AG09319 (cell line): ENCODE measurements at regions not wholly inside any gene's neighbourhood (a gene's known extent, or its start where the extent isn't known, plus 50 kb on each side); places are given as distances from the start of the nearest gene placed in this dataset.

ENCODE experiments used
- DNase-seq: peaks from one replicate; pipeline ENCODE4 v3.0.0-alpha.2; 2010; ENCODE audit warnings: low read depth; ENCODE audit errors: extremely low read depth
- TF ChIP-seq, protein P1 (sequence below): IDR thresholded peaks from 2 replicates; pipeline ENCODE4 v1.5.1; 2011; ENCODE audit warnings: low read depth, mild to moderate bottlenecking, inconsistent platforms, low read length, moderate library complexity

DNA sequence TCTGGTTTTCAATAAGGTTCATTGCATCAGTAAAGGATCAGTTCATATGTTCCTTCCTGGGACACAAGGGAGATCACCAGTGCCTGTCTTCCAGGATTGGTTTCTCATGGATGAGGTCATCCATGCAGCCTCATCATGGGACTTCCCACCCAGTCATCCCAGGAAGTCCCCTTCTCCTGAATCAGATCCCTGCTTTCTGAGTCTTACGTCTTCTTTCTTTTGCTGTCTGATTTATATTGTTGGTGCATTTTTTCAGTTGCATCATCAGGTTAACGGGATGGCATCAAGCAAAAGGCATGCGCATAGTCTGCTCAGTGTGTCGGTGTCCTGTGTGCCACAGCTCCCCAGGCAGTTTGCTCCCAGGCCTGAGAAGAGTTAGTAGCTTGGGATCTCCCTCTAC, 105.9 kb downstream of the SOX11 start:
- DNase-seq: no peak
- TF ChIP-seq, protein P1, sequence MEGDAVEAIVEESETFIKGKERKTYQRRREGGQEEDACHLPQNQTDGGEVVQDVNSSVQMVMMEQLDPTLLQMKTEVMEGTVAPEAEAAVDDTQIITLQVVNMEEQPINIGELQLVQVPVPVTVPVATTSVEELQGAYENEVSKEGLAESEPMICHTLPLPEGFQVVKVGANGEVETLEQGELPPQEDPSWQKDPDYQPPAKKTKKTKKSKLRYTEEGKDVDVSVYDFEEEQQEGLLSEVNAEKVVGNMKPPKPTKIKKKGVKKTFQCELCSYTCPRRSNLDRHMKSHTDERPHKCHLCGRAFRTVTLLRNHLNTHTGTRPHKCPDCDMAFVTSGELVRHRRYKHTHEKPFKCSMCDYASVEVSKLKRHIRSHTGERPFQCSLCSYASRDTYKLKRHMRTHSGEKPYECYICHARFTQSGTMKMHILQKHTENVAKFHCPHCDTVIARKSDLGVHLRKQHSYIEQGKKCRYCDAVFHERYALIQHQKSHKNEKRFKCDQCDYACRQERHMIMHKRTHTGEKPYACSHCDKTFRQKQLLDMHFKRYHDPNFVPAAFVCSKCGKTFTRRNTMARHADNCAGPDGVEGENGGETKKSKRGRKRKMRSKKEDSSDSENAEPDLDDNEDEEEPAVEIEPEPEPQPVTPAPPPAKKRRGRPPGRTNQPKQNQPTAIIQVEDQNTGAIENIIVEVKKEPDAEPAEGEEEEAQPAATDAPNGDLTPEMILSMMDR: no peak

DNA sequence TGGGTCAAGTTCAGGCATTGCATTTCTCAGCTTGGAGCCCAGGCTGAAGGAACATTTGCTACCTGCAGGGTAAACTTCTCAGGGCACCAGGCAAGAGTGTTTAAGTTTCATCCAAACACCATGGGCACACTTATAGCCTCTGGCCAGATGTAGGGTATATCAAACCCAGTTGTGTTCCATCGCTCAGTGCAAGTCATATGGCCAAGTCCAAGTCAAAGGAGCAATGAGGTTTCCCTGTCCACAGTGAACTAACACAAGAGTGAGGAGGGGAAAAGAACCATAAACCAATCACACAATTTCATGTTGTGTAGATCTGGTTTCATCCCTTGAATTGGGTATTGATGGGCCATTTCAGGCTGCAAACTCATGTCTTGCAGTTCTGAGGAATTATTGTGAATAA, 107.2 kb downstream of the SOX11 start:
- TF ChIP-seq, protein P1: no peak
- DNase-seq: no peak

DNA sequence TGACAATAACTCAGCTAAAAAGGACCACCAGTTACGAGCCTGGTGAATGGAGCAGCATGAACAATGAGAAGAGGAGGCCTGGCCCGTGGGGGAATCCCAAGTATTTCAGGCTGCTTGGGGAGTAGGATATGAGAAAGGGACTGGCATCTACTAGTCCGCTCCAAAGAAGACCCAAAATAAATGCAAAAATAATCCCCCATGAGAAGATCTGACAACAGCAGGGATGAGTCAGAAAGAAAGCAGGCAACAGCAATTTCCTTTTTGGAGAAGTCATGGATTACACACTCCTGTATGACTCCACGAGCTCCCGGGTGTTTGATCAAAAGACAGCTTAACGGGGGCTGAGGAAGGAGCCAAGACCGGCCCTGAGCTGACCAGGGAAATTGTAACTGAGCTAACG, 111.4 kb downstream of the SOX11 start:
- TF ChIP-seq, protein P1: no peak
- no peak for DNase-seq

DNA sequence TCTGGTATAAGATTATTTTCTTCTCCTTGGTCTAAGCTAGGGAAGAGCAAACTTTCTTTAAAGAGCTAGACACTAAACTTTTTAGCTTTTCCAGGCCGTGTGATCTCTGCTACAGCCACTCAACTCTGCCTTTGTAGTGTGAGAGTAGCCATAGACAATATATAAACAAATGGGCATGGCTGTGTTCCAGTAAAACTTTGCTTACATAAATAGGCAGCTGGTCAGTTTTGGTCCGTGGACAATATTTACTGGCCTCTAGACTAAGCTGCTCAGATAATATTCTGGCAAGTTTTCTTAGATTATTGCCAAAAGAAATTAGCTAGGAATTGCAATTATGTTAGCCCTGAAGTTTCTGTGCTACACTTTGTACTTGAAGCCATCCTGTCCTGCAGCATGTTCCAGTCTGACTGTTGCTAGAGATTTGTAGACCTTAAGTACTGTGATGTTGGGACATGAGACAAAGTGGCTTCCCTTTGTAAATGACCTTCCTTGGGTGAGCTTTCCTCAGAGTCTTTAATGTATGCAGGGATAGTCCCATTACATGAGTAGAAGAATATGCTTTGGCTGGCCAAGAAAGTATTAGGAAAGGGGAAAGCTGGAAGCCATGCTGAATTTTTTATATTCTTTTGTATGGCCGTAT, 126.9 kb downstream of the SOX11 start:
- DNase-seq: no peak
- TF ChIP-seq, protein P1: no peak

DNA sequence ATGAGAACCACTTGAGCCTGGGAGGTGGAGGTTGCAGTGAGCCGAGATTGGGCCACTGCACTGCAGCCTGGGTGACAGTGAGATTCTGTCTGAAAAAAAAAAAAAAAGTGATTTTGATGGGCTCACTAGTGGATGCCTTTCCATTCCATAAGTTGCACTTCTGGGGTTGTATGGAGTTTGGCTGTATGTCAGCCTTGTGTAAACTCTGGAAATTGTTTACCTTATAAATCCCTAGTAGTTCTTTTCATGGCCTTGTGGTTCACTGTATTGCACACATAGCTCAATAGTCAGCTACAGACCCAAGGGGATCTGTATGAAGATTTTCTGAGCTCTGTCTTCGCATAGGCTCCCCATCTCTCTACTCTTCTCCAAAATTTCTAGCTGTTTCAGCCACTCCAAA, 131.9 kb downstream of the SOX11 start:
- TF ChIP-seq, protein P1: no peak
- no peak for DNase-seq

DNA sequence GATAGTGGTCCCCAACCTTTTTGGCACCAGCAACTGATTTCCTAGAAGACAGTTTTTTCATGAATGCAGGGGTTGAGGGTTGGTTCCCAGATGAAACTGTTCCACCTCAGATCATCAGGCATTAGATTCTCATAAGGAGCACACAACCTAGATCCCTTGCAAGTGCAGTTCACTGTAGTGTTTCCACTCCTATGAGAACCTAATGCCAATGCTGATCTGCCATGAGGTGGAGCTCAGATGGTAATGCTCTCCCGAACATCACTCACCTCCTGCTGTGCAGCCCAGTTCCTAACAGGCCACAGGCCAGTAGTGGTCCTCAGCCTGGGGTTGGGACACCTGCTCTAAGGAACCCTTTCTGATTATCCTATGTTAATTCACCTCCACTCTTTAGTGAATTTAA, 133.5 kb downstream of the SOX11 start:
- DNase-seq: no peak
- TF ChIP-seq, protein P1: no peak

DNA sequence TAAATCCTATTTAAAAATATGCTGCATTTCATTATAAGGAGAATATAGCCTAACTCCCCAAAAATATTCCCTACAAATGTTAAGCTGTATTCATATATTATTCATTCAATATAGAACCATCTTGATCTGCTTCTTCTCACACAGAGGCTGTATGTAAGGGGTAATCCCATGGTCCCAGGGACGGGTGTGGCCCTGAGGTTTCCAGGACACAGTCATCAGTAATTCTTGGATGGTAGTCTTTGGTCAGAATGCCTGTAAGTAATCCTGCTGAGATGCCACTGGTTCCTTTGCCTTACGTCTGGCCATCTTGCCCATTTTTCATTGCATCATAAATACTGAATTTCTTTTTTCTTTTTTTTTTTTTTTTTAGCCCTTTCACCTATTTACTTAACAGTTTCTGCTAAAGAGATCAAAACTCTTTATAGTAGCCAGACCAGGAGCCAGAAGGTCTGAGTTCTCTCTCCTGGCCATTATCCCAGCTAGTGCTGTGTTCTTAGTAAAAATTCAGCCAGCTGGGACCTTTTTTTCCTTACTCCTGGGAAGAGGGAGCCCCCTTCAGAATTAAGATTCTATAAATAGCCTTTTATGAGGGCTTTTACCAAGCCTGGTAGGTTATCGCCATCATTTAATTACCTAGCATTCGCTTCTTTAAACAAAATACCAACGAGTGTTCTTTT, 134.9 kb downstream of the SOX11 start:
- TF ChIP-seq, protein P1: no peak
- no peak for DNase-seq
